Esophagus squamous epithelium (tissue), 4 donors: ENCODE measurements at regions not wholly inside any gene's neighbourhood (a gene's known extent, or its start where the extent isn't known, plus 50 kb on each side); places are given as distances from the start of the nearest gene placed in this dataset.

Experiments used
- POLR2A ChIP-seq, 4 donors: fragments of 450-650 bp; IDR thresholded peaks; one replicate each; pipeline ENCODE4 v1.6.1; 2017; ENCODE audit warnings: antibody characterized with exemption in 4 of 4, mild to moderate bottlenecking in 4 of 4, moderate library complexity in 3 of 4
- TF ChIP-seq, protein P1 (sequence below), 6 experiments: fragments of 450-650 bp in 4 of 6; fragments of 200-600 bp in 2 of 6; sonication (generic) in 2 of 6; IDR thresholded peaks; one replicate each; pipeline ENCODE4 v1.5.1; 2016 to 2019; ENCODE audit warnings: antibody characterized with exemption in 6 of 6, mild to moderate bottlenecking in 4 of 6, moderate library complexity in 4 of 6

DNA sequence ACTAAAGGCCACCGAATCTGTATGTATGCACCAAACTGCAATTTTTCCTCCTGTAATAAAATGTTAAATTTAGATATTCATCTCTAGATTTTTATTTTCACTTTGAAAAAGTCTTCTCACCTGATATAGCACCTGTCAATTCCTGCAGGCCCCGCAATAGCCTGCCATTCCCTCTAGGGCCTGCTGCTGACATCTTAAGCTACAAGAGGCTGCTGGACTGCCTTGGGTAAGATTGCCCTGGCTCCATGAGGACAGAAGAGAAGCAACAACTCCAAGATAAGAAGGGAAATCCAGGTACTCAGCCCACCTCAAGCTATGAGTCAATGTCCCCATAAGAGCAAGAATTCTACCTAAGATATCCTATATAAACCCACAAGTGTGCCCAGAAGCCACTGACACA lies 230.2 kb upstream of the AGTR2 start:
- TF ChIP-seq, protein P1, sequence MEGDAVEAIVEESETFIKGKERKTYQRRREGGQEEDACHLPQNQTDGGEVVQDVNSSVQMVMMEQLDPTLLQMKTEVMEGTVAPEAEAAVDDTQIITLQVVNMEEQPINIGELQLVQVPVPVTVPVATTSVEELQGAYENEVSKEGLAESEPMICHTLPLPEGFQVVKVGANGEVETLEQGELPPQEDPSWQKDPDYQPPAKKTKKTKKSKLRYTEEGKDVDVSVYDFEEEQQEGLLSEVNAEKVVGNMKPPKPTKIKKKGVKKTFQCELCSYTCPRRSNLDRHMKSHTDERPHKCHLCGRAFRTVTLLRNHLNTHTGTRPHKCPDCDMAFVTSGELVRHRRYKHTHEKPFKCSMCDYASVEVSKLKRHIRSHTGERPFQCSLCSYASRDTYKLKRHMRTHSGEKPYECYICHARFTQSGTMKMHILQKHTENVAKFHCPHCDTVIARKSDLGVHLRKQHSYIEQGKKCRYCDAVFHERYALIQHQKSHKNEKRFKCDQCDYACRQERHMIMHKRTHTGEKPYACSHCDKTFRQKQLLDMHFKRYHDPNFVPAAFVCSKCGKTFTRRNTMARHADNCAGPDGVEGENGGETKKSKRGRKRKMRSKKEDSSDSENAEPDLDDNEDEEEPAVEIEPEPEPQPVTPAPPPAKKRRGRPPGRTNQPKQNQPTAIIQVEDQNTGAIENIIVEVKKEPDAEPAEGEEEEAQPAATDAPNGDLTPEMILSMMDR (IDR thresholded peaks at IDR 0.05), result no peak
- TF ChIP-seq POLR2A (IDR thresholded peaks at IDR 0.05), result no peak
